ENCODE measurements at regions not wholly inside any gene's neighbourhood (a gene's known extent, or its start where the extent isn't known, plus 50 kb on each side); places are given as distances from the start of the nearest gene placed in this dataset.

GRCh38 chr2:196584903-196585302 is 54.6 kb upstream of the CCDC150 start:
- no peak for DNase-seq (ENCODE audit: low read depth, low spot score)

DNA sequence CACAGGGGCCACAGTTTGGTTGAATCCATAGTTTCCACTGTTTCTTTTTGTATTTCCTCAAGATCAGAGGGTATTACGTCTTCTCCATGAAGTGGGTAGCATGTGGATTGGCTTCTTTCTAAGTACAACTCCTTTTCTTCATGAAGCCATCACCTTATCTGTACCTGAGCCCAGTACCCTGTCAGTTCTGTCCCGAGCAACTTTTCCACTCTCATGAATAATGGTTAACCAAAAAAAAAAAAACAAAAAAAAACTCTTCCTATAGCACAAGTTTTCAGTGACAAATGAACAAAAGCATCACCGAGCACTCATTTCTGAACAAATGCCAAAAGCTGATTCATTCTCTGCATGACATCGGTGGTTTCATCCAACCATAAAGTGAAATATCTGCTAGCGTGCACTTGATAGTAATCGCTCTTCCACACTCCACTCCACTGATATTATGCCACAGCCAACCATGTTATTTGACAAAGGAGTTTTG is 53.0 kb upstream of the CCDC150 start:
- DNase-seq (ENCODE audit: low read depth, low spot score) = peak; percentile 82

DNA sequence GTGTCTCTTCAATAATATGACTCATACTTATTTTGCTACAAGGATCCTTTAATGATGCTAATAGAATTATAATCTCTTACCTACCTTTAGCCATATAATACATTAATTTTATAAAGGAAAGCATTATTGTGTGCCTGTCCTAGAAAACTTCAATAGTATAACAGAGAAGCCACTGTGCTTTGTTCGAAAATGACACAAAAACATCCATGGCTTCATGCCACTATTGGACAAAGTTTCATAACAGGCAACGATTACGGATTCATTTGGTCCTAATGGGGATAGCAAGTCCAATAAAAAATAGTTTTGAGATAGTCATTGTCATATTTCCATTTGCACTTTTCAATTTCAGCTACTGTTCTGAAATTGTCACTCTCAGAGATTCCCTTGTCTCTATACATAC is 52.5 kb upstream of the CCDC150 start:
- DNase-seq (ENCODE audit: low read depth, low spot score) = no peak

- DNase-seq (ENCODE audit: low read depth, low spot score) = no peak
Observed at GRCh38 chr2:196587739-196588138, 51.8 kb upstream of the CCDC150 start.

GRCh38 chr2:196589419-196589818 is 50.1 kb upstream of the CCDC150 start:
- no peak for DNase-seq (ENCODE audit: low read depth, low spot score)

Data from brain pericyte (primary cell).